ENCODE measurements at regions not wholly inside any gene's neighbourhood (a gene's known extent, or its start where the extent isn't known, plus 50 kb on each side); places are given as distances from the start of the nearest gene placed in this dataset.

DNA sequence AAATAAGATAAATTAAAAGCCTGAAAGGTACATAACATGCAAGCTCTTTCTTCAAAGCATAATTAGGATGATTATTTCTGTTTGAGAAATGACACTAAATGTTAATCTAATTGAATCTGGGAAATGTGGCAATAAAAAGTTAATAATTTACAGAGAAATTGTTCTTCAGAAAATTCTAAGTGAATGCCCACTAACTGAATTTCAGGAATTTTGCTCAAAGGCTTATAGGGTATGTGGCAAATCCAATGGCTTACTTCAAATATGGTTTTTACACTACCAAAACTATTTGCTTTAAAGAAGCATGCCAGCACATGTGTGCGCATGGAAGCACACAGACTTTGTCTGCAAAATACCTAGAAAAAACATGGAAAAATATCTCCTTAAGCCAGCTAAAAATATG lies 186.6 kb upstream of the FOXD3 start:
- TF ChIP-seq POLR2AphosphoS5 (IDR thresholded peaks at IDR 0.05; ENCODE audit: low read depth) = no peak
- no peak for TF ChIP-seq CTCF (IDR thresholded peaks at IDR 0.05; ENCODE audit: insufficient read depth, low read length)
- no peak for TF ChIP-seq GABPA (IDR thresholded peaks at IDR 0.05; ENCODE audit: low read depth)
